ENCODE measurements at regions not wholly inside any gene's neighbourhood (a gene's known extent, or its start where the extent isn't known, plus 50 kb on each side); places are given as distances from the start of the nearest gene placed in this dataset.

DNA sequence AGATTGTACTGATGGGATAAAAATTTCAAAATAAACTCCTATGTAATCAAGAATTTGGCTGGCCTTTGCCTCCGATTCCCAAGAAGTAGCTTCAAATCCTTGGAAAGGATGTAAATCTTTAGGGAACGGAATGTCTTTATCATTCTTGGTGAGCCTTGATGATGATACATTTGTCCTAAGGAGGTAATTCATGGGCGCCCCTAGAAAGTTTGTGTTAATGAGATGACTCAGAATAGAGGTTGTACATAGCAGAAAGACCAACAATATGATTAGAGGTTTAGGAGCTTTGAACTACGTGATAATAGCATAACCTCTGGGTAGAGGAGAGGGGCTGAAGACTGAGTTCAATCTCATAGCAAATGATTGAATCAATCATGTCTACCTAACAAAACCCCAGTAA, 248.6 kb upstream of the SLITRK3 start:
- no peaks in the 10 kb centered on the region for H3K27me3 ChIP-seq (ENCODE audit: control insufficient read depth in 1 of 2, insufficient read depth in 2 of 2, low read length in 1 of 2)
- 72 to 74% methylated on average over 4 of the region's 4 CpGs for WGBS, 2 donors
- no peaks in the 10 kb centered on the region for H3K4me1 ChIP-seq (ENCODE audit: control insufficient read depth in 1 of 2, insufficient read depth in 2 of 2, low read length in 2 of 2)
- ATAC-seq (ENCODE audit: low FRiP score), result no peak
- H3K4me3 ChIP-seq (ENCODE audit: low read length in 2 of 2), result no peak overlapping the region
- intact Hi-C loops (cut with DNase I), result no loop called here
- H3K9me3 ChIP-seq (ENCODE audit: control insufficient read depth, low read length), result peaks cover 3% of the 10 kb centered on the region
- no peak for DNase-seq
- no peaks in the 10 kb centered on the region for H3K36me3 ChIP-seq (ENCODE audit: control insufficient read depth in 1 of 2, insufficient read depth in 2 of 2, low read length in 1 of 2)
- no peak overlapping the region for H3K27ac ChIP-seq (ENCODE audit: low read depth in 1 of 2, low read length in 2 of 2)

DNA sequence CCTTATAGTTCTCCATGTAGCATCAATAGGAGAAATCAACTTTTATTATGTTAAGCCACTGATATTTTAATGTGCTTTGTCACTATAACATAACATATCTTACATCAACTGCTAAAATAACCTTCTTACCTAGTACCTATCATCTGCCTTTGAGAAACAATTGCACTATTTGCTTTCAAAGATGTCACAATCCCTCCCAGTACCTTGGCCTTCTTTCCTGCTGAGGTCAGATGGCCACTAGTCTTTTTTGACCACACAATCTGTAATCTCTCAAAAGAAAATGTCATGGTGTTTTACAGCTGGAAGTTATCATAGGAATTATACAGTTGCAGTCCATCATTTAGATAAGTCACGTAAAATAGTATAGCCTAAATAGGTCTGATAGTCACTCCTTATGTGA, 247.5 kb upstream of the SLITRK3 start:
- H3K27ac ChIP-seq (ENCODE audit: low read depth in 1 of 2, low read length in 2 of 2), result no peak overlapping the region
- no peaks in the 10 kb centered on the region for H3K36me3 ChIP-seq (ENCODE audit: control insufficient read depth in 1 of 2, insufficient read depth in 2 of 2, low read length in 1 of 2)
- no peak for ATAC-seq (ENCODE audit: low FRiP score)
- H3K4me3 ChIP-seq (ENCODE audit: low read length in 2 of 2), result no peak overlapping the region
- H3K27me3 ChIP-seq (ENCODE audit: control insufficient read depth in 1 of 2, insufficient read depth in 2 of 2, low read length in 1 of 2), result no peaks in the 10 kb centered on the region
- no peak for DNase-seq
- no peaks in the 10 kb centered on the region for H3K4me1 ChIP-seq (ENCODE audit: control insufficient read depth in 1 of 2, insufficient read depth in 2 of 2, low read length in 2 of 2)
- intact Hi-C loops (cut with DNase I), result no loop called here
- peaks cover 3% of the 10 kb centered on the region for H3K9me3 ChIP-seq (ENCODE audit: control insufficient read depth, low read length)
- 88 to 91% methylated on average over 1 of the region's 1 CpG for WGBS, 2 donors

DNA sequence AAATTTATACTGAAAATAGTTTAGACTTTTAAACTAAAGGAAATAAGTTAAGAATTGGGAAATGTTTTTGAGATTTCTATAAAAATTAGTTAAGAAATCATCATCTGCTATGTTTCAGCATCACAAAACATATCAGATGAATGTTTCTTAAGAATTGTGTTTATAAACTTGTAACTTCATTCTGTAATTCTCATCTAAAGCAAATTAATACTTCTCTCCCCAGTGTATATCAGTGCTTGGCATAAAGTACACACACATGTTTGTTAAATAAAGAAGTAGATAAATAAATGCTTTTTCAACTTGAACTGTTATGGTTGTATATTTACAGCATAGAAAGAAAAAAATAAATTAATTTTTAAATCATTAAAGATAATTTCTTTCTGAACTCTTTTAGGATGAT, 245.9 kb upstream of the SLITRK3 start:
- ATAC-seq (ENCODE audit: low FRiP score) (no peak), DNase-seq (no peak)
- H3K4me1 ChIP-seq (ENCODE audit: control insufficient read depth in 1 of 2, insufficient read depth in 2 of 2, low read length in 2 of 2), result no peaks in the 10 kb centered on the region
- no peaks in the 10 kb centered on the region for H3K27me3 ChIP-seq (ENCODE audit: control insufficient read depth in 1 of 2, insufficient read depth in 2 of 2, low read length in 1 of 2)
- no peaks in the 10 kb centered on the region for H3K36me3 ChIP-seq (ENCODE audit: control insufficient read depth in 1 of 2, insufficient read depth in 2 of 2, low read length in 1 of 2)
- H3K4me3 ChIP-seq (ENCODE audit: low read length in 2 of 2), result no peak overlapping the region
- intact Hi-C loops (cut with DNase I), result no loop called here
- peaks cover 3% of the 10 kb centered on the region for H3K9me3 ChIP-seq (ENCODE audit: control insufficient read depth, low read length)
- no peak overlapping the region for H3K27ac ChIP-seq (ENCODE audit: low read depth in 1 of 2, low read length in 2 of 2)

DNA sequence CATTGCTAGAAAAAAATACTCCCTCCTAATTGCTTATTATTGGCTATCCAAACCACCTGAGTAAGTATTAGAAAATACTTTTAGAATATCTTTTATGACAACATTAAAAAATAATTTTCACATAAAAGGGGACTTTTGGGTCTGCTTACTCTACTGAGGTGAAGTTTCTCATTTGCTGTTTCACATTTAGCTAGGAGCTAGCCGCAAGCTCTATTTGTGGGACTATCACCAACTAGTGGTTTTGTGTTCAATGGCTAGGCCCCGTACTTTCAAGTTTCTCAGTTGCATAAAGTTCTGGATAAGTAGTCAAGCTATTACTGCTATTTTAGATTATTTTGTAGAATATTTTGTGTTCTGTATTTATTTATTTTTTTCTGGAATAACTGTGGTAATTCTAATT, 244.2 kb upstream of the SLITRK3 start:
- intact Hi-C loops (cut with DNase I), result no loop called here
- Histone ChIP-seq H3K27ac (ENCODE audit: low read depth in 1 of 2, low read length in 2 of 2) (no peak overlapping the region), H3K9me3 (ENCODE audit: control insufficient read depth, low read length) (no peaks in the 10 kb centered on the region), H3K4me1 (ENCODE audit: control insufficient read depth in 1 of 2, insufficient read depth in 2 of 2, low read length in 2 of 2) (no peaks in the 10 kb centered on the region), H3K36me3 (ENCODE audit: control insufficient read depth in 1 of 2, insufficient read depth in 2 of 2, low read length in 1 of 2) (no peaks in the 10 kb centered on the region), H3K4me3 (ENCODE audit: low read length in 2 of 2) (no peak overlapping the region), H3K27me3 (ENCODE audit: control insufficient read depth in 1 of 2, insufficient read depth in 2 of 2, low read length in 1 of 2) (no peaks in the 10 kb centered on the region)
- no peak for DNase-seq
- WGBS, 2 donors, result 97 to 99% methylated on average over 2 of the region's 2 CpGs
- ATAC-seq (ENCODE audit: low FRiP score), result no peak

DNA sequence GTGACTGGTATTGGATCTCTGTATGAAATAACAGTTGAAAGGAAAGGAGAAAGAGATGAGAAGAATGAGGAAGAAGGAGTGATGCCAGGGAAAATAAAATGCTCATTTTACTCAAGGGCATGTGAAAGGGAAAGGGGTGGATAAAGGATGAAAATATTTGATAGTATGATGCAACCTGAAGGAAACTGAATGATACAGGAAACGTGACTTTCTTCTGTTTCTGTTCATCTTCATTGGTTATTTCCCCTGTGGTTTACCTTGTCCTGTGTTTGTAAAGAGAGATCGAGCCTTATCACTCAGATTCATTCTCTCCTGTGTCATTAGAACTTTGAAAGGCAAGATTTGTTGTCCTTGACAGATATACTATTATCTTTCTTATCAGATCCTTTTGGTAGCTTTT, 243.6 kb upstream of the SLITRK3 start:
- H3K27me3 ChIP-seq (ENCODE audit: control insufficient read depth in 1 of 2, insufficient read depth in 2 of 2, low read length in 1 of 2), result no peaks in the 10 kb centered on the region
- no peaks in the 10 kb centered on the region for H3K4me1 ChIP-seq (ENCODE audit: control insufficient read depth in 1 of 2, insufficient read depth in 2 of 2, low read length in 2 of 2)
- no peak for ATAC-seq (ENCODE audit: low FRiP score)
- H3K36me3 ChIP-seq (ENCODE audit: control insufficient read depth in 1 of 2, insufficient read depth in 2 of 2, low read length in 1 of 2), result no peaks in the 10 kb centered on the region
- no peak for DNase-seq
- no peaks in the 10 kb centered on the region for H3K9me3 ChIP-seq (ENCODE audit: control insufficient read depth, low read length)
- WGBS, 2 donors, result 27 to 33% methylated on average over 2 of the region's 2 CpGs
- no peak overlapping the region for H3K27ac ChIP-seq (ENCODE audit: low read depth in 1 of 2, low read length in 2 of 2)
- H3K4me3 ChIP-seq (ENCODE audit: low read length in 2 of 2), result no peak overlapping the region
- intact Hi-C loops (cut with DNase I), result no loop called here

DNA sequence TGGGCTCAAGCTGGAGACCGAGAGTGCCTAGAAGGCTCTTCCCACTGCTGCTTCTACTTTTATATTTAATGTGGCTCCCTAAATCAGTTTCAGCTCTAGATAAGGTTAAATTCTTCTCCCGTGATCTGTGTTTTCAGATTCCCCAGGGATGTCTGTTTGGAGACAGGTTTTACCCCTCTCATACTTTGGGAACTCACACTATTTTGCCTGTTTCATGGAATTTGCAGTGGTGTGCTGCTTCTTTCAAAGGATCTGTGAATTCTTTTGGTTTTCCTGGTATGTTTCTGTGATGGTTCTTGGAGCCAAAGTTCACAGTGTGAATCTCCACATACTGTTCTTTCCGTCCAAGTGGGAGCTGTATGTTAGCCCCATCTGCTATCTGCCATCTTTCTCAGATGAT, 238.3 kb upstream of the SLITRK3 start:
- Histone ChIP-seq H3K4me1 (ENCODE audit: control insufficient read depth in 1 of 2, insufficient read depth in 2 of 2, low read length in 2 of 2) (no peaks in the 10 kb centered on the region), H3K4me3 (ENCODE audit: low read length in 2 of 2) (no peak overlapping the region), H3K27me3 (ENCODE audit: control insufficient read depth in 1 of 2, insufficient read depth in 2 of 2, low read length in 1 of 2) (no peaks in the 10 kb centered on the region), H3K9me3 (ENCODE audit: control insufficient read depth, low read length) (no peaks in the 10 kb centered on the region), H3K27ac (ENCODE audit: low read depth in 1 of 2, low read length in 2 of 2) (no peak overlapping the region), H3K36me3 (ENCODE audit: control insufficient read depth in 1 of 2, insufficient read depth in 2 of 2, low read length in 1 of 2) (no peaks in the 10 kb centered on the region)
- ATAC-seq (ENCODE audit: low FRiP score), result no peak
- no peak for DNase-seq
- 75 to 77% methylated on average over 3 of the region's 3 CpGs for WGBS, 2 donors
- intact Hi-C loops (cut with DNase I), result no loop called here

DNA sequence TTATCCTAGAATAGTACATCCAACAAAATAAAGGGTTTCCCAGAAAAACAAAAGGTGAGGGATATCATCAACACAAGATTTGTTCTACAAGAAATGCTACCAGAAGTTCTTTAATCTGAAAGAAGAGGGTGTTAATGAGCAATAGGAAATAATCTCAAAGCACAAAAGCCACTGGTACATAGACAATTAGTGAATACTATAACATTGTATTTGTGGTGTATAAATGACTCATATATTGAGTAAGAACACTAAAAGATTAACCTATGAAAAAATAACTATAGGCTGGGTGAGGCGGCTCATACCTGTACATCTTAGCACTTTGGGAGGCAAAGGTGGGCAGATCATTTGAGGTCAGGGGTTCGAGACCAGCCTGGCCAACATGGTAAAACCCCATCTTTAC, 210.2 kb upstream of the SLITRK3 start:
- no peak overlapping the region for H3K4me3 ChIP-seq (ENCODE audit: low read length in 2 of 2)
- no peak for DNase-seq
- no peaks in the 10 kb centered on the region for H3K36me3 ChIP-seq (ENCODE audit: control insufficient read depth in 1 of 2, insufficient read depth in 2 of 2, low read length in 1 of 2)
- intact Hi-C loops (cut with DNase I), result no loop called here
- ATAC-seq (ENCODE audit: low FRiP score), result no peak
- H3K9me3 ChIP-seq (ENCODE audit: control insufficient read depth, low read length), result peaks cover 1% of the 10 kb centered on the region
- H3K27me3 ChIP-seq (ENCODE audit: control insufficient read depth in 1 of 2, insufficient read depth in 2 of 2, low read length in 1 of 2), result no peaks in the 10 kb centered on the region
- 94 to 98% methylated on average over 2 of the region's 2 CpGs for WGBS, 2 donors
- no peaks in the 10 kb centered on the region for H3K4me1 ChIP-seq (ENCODE audit: control insufficient read depth in 1 of 2, insufficient read depth in 2 of 2, low read length in 2 of 2)
- H3K27ac ChIP-seq (ENCODE audit: low read depth in 1 of 2, low read length in 2 of 2), result no peak overlapping the region

DNA sequence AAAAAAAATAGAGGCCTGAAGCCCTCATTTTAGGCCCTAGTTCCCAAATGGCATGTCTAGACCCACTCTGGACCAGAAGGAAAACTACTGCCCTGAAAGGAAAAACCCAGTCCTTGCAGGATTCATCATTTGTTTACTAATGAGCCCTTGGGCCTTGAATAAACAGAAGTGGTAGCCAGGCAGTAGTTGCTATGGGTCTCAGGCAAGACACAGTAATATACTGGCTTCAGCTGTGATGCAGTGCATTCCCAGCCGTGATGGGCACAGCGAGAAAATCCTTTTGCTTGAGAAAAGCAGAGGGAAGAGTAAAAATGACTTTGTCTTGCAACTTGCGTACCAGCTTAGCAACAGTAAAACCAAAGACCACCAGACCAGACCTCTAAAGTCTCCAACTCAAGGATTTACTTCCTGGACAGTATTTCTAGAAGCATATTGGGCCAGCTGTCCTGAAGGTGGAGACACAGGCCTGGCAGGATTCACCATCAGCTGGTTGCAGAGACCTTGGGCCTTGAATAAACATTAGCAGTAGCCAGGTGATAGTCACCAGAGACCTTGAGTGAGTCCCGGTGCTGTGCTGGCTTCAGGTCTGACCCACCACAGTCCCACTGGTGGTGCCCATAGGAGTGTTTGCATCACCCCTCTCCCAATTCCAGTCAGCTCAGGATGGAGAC, 208.3 kb upstream of the SLITRK3 start:
- intact Hi-C loops (cut with DNase I), result no loop called here
- peaks cover 1% of the 10 kb centered on the region for H3K9me3 ChIP-seq (ENCODE audit: control insufficient read depth, low read length)
- H3K36me3 ChIP-seq (ENCODE audit: control insufficient read depth in 1 of 2, insufficient read depth in 2 of 2, low read length in 1 of 2), result no peaks in the 10 kb centered on the region
- 85 to 90% methylated on average over 4 of the region's 4 CpGs for WGBS, 2 donors
- H3K27me3 ChIP-seq (ENCODE audit: control insufficient read depth in 1 of 2, insufficient read depth in 2 of 2, low read length in 1 of 2), result no peaks in the 10 kb centered on the region
- DNase-seq (no peak), ATAC-seq (ENCODE audit: low FRiP score) (no peak)
- no peak overlapping the region for H3K4me3 ChIP-seq (ENCODE audit: low read length in 2 of 2)
- H3K4me1 ChIP-seq (ENCODE audit: control insufficient read depth in 1 of 2, insufficient read depth in 2 of 2, low read length in 2 of 2), result no peaks in the 10 kb centered on the region
- no peak overlapping the region for H3K27ac ChIP-seq (ENCODE audit: low read depth in 1 of 2, low read length in 2 of 2)

DNA sequence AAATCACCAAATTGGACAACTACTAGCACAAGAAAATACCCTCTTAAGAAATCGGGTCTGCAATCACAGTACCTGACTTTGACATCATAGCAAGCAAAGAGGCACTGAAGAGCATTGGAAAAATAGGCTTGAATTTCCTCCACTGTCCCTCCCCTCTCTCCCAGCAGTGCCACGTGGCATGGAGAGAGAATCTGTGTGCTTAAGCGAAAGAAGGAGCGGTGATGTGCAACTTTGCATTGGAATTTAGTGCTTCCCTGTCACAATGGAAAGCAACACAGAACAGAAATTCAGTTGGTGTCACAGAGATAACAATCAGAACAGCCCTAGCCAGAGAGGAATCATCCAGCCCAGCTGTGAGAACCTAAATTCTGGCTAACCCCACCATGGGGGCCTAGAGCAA, 207.5 kb upstream of the SLITRK3 start:
- H3K36me3 ChIP-seq (ENCODE audit: control insufficient read depth in 1 of 2, insufficient read depth in 2 of 2, low read length in 1 of 2), result no peaks in the 10 kb centered on the region
- 78 to 96% methylated on average over 4 of the region's 4 CpGs for WGBS, 2 donors
- no peak overlapping the region for H3K4me3 ChIP-seq (ENCODE audit: low read length in 2 of 2)
- intact Hi-C loops (cut with DNase I), result no loop called here
- no peaks in the 10 kb centered on the region for H3K4me1 ChIP-seq (ENCODE audit: control insufficient read depth in 1 of 2, insufficient read depth in 2 of 2, low read length in 2 of 2)
- ATAC-seq (ENCODE audit: low FRiP score) (no peak), DNase-seq (no peak)
- H3K27me3 ChIP-seq (ENCODE audit: control insufficient read depth in 1 of 2, insufficient read depth in 2 of 2, low read length in 1 of 2), result no peaks in the 10 kb centered on the region
- H3K27ac ChIP-seq (ENCODE audit: low read depth in 1 of 2, low read length in 2 of 2), result no peak overlapping the region
- H3K9me3 ChIP-seq (ENCODE audit: control insufficient read depth, low read length), result peaks cover 1% of the 10 kb centered on the region

Data from aorta (tissue), 5 donors.